ENCODE measurements at regions not wholly inside any gene's neighbourhood (a gene's known extent, or its start where the extent isn't known, plus 50 kb on each side); places are given as distances from the start of the nearest gene placed in this dataset.

- no peak for TF ChIP-seq CTCF (IDR thresholded peaks at IDR 0.05; ENCODE audit: insufficient read depth, low read length)
- DNase-seq (ENCODE audit: low read depth) = no peak
- H3K4me3 ChIP-seq (ENCODE audit: low read depth, low read length) = no peak overlapping the region
Measured at GRCh38 chr1:87905651-87906050, 577.0 kb downstream of the LMO4 start.

DNA sequence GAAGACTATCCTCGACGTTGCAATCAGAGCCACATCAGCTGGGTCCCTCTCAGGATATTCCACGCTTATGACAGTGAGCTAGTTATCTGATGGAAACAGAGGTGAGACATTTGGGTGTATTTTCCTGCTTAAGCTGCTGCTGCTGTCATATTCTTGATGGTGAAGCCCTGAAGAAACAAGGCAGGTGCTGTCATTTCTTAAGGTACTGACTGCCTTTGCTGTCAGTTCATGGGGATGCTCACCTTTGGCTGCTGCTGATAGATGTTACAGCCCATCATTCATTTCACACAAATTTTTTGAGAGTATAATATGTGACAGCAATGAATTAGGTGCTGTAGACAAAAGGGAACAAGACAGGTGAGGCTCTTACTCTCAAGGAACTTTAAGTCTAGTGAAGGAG, 577.4 kb downstream of the LMO4 start:
- no peak for DNase-seq (ENCODE audit: low read depth)
- no peak for TF ChIP-seq CTCF (IDR thresholded peaks at IDR 0.05; ENCODE audit: insufficient read depth, low read length)
- H3K4me3 ChIP-seq (ENCODE audit: low read depth, low read length) = no peak overlapping the region

GRCh38 chr1:87913361-87913760, 584.7 kb downstream of the LMO4 start:
- DNase-seq (ENCODE audit: low read depth) = no peak
- TF ChIP-seq CTCF (IDR thresholded peaks at IDR 0.05; ENCODE audit: insufficient read depth, low read length) = no peak
- no peak overlapping the region for H3K4me3 ChIP-seq (ENCODE audit: low read depth, low read length)

DNA sequence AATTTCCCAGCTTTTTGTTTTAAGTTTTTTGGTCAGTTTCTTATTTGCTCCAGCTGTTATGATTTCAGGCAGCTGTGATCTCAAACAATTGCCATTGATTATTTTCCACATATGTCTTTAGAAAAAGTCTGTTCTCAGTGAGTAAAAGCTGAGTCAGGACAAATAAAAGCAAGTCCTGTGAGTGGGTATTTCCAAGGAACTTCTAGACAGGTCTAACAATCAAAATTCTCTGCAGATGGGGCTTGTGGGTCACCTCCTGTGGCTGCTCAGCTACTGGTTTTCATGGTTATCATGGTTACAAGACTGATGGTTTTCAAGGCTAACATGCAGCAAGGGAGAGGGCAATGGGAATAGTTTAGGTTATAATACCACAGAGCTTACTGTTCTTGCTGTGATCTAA, 585.7 kb downstream of the LMO4 start:
- DNase-seq (ENCODE audit: low read depth) = no peak
- H3K4me3 ChIP-seq (ENCODE audit: low read depth, low read length) = no peak overlapping the region
- TF ChIP-seq CTCF (IDR thresholded peaks at IDR 0.05; ENCODE audit: insufficient read depth, low read length) = no peak

DNA sequence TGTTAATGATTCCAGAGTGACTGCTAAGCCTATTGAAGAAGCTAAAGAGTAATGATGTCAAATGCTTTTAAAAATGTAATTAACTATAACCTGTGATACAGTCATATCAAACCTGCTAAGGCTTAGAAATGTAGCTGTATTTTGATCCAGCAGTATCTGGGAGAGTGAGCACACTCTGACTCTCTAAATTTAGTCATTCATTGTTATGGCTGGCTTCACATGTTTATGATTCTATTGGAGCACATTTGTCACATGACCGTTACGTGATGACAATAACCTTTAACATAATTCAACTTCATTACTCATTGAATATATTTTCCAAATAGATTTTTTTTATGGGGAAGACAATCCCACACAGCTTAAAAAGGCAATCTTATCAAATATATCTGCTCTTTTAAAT, 587.1 kb downstream of the LMO4 start:
- no peak for TF ChIP-seq CTCF (IDR thresholded peaks at IDR 0.05; ENCODE audit: insufficient read depth, low read length)
- no peak for DNase-seq (ENCODE audit: low read depth)
- no peak overlapping the region for H3K4me3 ChIP-seq (ENCODE audit: low read depth, low read length)

DNA sequence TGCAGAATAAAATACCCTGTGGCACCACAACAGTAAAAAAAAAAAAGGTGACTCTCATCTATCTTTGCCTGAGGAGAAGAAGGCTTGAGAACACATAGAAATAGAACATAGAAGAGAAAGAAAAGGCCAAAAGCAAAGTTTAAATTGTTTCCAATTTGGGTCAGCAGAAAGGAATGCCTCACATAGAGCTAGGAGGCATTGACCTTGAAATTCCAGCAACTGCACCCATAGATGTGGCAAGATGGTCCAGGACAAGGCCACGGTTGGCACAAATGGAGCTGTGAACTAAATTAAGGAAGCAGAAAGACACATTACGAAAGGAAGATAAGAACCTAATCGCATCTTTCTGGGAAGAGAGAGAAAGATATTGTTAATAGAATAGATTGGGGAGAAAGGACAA, 588.3 kb downstream of the LMO4 start:
- TF ChIP-seq CTCF (IDR thresholded peaks at IDR 0.05; ENCODE audit: insufficient read depth, low read length) = no peak
- H3K4me3 ChIP-seq (ENCODE audit: low read depth, low read length) = no peak overlapping the region
- peak; percentile 38 for DNase-seq (ENCODE audit: low read depth)

DNA sequence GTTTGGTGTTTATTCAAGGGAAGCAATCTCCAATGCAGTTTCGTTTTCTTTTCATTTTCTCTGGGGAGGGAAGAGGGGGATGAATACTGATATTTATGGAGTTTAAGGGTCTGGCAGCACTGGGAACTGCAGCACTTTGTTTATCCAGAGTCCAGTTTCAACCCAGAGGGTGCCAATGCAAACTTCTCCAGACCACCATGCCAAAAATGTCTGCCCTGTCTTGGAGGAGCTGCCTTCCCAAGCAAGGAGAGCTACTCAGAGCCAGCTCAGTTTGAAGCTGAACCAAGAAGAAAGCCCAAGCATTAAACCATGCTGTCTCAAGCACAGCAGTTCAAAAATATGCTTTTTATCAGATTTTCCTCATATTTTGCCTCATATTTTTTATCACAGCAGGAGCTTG, 589.7 kb downstream of the LMO4 start:
- no peak for DNase-seq (ENCODE audit: low read depth)
- no peak for TF ChIP-seq CTCF (IDR thresholded peaks at IDR 0.05; ENCODE audit: insufficient read depth, low read length)
- H3K4me3 ChIP-seq (ENCODE audit: low read depth, low read length) = no peak overlapping the region
